HG03442 (cell line): ENCODE measurements at regions not wholly inside any gene's neighbourhood (a gene's known extent, or its start where the extent isn't known, plus 50 kb on each side); places are given as distances from the start of the nearest gene placed in this dataset.
"Not testable (repeated sequence)": the region's sequence is repeated elsewhere in the genome, so short reads cannot be mapped to it uniquely, and the experiment has no call there.

ENCODE experiments used
- ATAC-seq: cut with Tn5 transposase; IDR thresholded peaks from one replicate; pipeline ENCODE4 v1.9.1; 2021; ENCODE audit warnings: mild to moderate bottlenecking, moderate library complexity; ENCODE audit not compliant: unreplicated experiment

GRCh38 chr10:3331187-3331586 is 158.6 kb upstream of the PITRM1 start:
- no peak for ATAC-seq

GRCh38 chr10:3330663-3331062 is 158.1 kb upstream of the PITRM1 start:
- no peak for ATAC-seq

- ATAC-seq = no peak
Observed at GRCh38 chr10:3325954-3326750, 153.6 kb upstream of the PITRM1 start.

GRCh38 chr10:3324612-3325038 is 152.0 kb upstream of the PITRM1 start:
- ATAC-seq = no peak

GRCh38 chr10:3323865-3324498 is 151.4 kb upstream of the PITRM1 start:
- no peak for ATAC-seq

- no peak for ATAC-seq
Observed at GRCh38 chr10:3321123-3321522, 148.5 kb upstream of the PITRM1 start.

- no peak for ATAC-seq
Observed at GRCh38 chr10:3319811-3320226, 147.2 kb upstream of the PITRM1 start.

- ATAC-seq = not testable (repeated sequence)
Observed at GRCh38 chr10:3318480-3318807, 145.9 kb upstream of the PITRM1 start.

- ATAC-seq = not testable (repeated sequence)
Observed at GRCh38 chr10:3317553-3318479, 145.2 kb upstream of the PITRM1 start.

- ATAC-seq = not testable (repeated sequence)
Observed at GRCh38 chr10:3314445-3315085, 142.0 kb upstream of the PITRM1 start.

GRCh38 chr10:3313784-3314444 is 141.3 kb upstream of the PITRM1 start:
- not testable (repeated sequence) for ATAC-seq

- no peak for ATAC-seq
Observed at GRCh38 chr10:3312403-3312940, 139.9 kb upstream of the PITRM1 start.

- no peak for ATAC-seq
Observed at GRCh38 chr10:3310016-3310784, 137.6 kb upstream of the PITRM1 start.

GRCh38 chr10:3306050-3306449 is 133.5 kb upstream of the PITRM1 start:
- ATAC-seq = no peak

- ATAC-seq = no peak
Observed at GRCh38 chr10:3295582-3296151, 123.1 kb upstream of the PITRM1 start.

GRCh38 chr10:3294919-3295581 is 122.5 kb upstream of the PITRM1 start:
- ATAC-seq = no peak

- ATAC-seq = no peak
Observed at GRCh38 chr10:3293581-3294431, 121.2 kb upstream of the PITRM1 start.

- no peak for ATAC-seq
Observed at GRCh38 chr10:3292636-3293035, 120.1 kb upstream of the PITRM1 start.
